Activated CD4-positive, alpha-beta memory T cell treated with anti-CD3 and anti-CD28 coated beads for 36 hours (primary cell): ENCODE measurements at regions not wholly inside any gene's neighbourhood (a gene's known extent, or its start where the extent isn't known, plus 50 kb on each side); places are given as distances from the start of the nearest gene placed in this dataset.

Experiments used
- CTCF ChIA-PET: fragments of 350-600 bp; sonication (Branson Sonifier 250); formaldehyde crosslinking; loops from one replicate; lab custom pipeline; 2021; ENCODE audit warnings: antibody characterized with exemption, inconsistent platforms; lab: Charles Lee
- POLR2A ChIA-PET: fragments of 350-600 bp; sonication (Branson Sonifier 250); formaldehyde crosslinking; loops from one replicate; lab custom pipeline; 2021; ENCODE audit warnings: antibody characterized with exemption; lab: Charles Lee
- DNase-seq: peaks from one replicate; pipeline ENCODE4 v3.0.0-alpha.2; 2020
- H3K27ac Mint-ChIP-seq: one replicate; pipeline ENCODE4 v1.8.0; 2021; ENCODE audit warnings: mixed read lengths
- H3K27me3 Mint-ChIP-seq: one replicate; pipeline ENCODE4 v1.8.0; 2021; ENCODE audit warnings: mixed read lengths
- H3K36me3 Mint-ChIP-seq: one replicate; pipeline ENCODE4 v1.8.0; 2021; ENCODE audit warnings: mixed read lengths
- H3K4me1 Mint-ChIP-seq: one replicate; pipeline ENCODE4 v1.8.0; 2021; ENCODE audit warnings: low read depth, mixed read lengths
- H3K4me3 Mint-ChIP-seq: one replicate; pipeline ENCODE4 v1.8.0; 2021; ENCODE audit warnings: mild to moderate bottlenecking, mixed read lengths
- H3K9me3 Mint-ChIP-seq: one replicate; pipeline ENCODE4 v1.8.0; 2021; ENCODE audit warnings: mixed read lengths
- intact Hi-C: fragments of 100-400 bp; cut with micrococcal nuclease; formaldehyde crosslinking; loops from one replicate; pipeline ENCODE4 v1.15.1; 2023

GRCh38 chr6:160917572-160917971 lies 74.0 kb upstream of the MAP3K4 start:
- Mint-ChIP-seq H3K9me3 (peaks cover 8% of the 10 kb centered on the region), H3K27ac (no peak overlapping the region), H3K36me3 (no peaks in the 10 kb centered on the region), H3K4me1 (no peaks in the 10 kb centered on the region), H3K27me3 (peaks cover 5% of the 10 kb centered on the region), H3K4me3 (no peak overlapping the region)
- intact Hi-C loops, result no loop called here
- no peak for DNase-seq
- ChIA-PET POLR2A (no interaction called here), CTCF (interaction anchor here (1.5 kb wide), 1 partner anchor 13 kb away, joined by 3 read pairs; no protein-coding TSS in a partner anchor)

GRCh38 chr6:160919723-160920440 lies 71.7 kb upstream of the MAP3K4 start:
- CTCF ChIA-PET, result interaction anchor here (0.6 to 3.1 kb wide), 4 partner anchors 11 to 454 kb away, joined by 3 to 12 read pairs (median 4); no protein-coding TSS in a partner anchor
- H3K9me3 Mint-ChIP-seq, result no peaks in the 10 kb centered on the region
- no peak overlapping the region for H3K27ac Mint-ChIP-seq
- no peak for DNase-seq
- H3K36me3 Mint-ChIP-seq, result no peaks in the 10 kb centered on the region
- no peak overlapping the region for H3K4me3 Mint-ChIP-seq
- peaks cover 5% of the 10 kb centered on the region for H3K27me3 Mint-ChIP-seq
- H3K4me1 Mint-ChIP-seq, result no peaks in the 10 kb centered on the region
- POLR2A ChIA-PET, result no interaction called here
- intact Hi-C loops, result no loop called here

- intact Hi-C loops, result no loop called here
- no peaks in the 10 kb centered on the region for H3K9me3 Mint-ChIP-seq
- H3K27ac Mint-ChIP-seq, result no peak overlapping the region
- no peaks in the 10 kb centered on the region for H3K4me1 Mint-ChIP-seq
- ChIA-PET CTCF (interaction anchor here (1.2 to 4.7 kb wide), 4 partner anchors 9 to 453 kb away, joined by 3 to 20 read pairs (median 8); no protein-coding TSS in a partner anchor), POLR2A (no interaction called here)
- no peak for DNase-seq
- H3K36me3 Mint-ChIP-seq, result no peaks in the 10 kb centered on the region
- H3K27me3 Mint-ChIP-seq, result peaks cover 10% of the 10 kb centered on the region
- no peak overlapping the region for H3K4me3 Mint-ChIP-seq
Measured at GRCh38 chr6:160921095-160921494, 70.5 kb upstream of the MAP3K4 start.

- Mint-ChIP-seq H3K4me1 (peaks cover 4% of the 10 kb centered on the region), H3K27me3 (peaks cover 35% of the 10 kb centered on the region), H3K36me3 (no peaks in the 10 kb centered on the region), H3K9me3 (no peaks in the 10 kb centered on the region), H3K4me3 (no peak overlapping the region), H3K27ac (no peak overlapping the region)
- intact Hi-C loops, result no loop called here
- ChIA-PET POLR2A (interaction anchor here (0.6 kb wide), 1 partner anchor 159 kb away, joined by 3 read pairs; no protein-coding TSS in a partner anchor), CTCF (interaction anchor here (1.1 to 10.6 kb wide), 3 partner anchors 439 to 447 kb away, joined by 3 to 380 read pairs (median 22); no protein-coding TSS in a partner anchor)
- peak; percentile 19 for DNase-seq
Measured at GRCh38 chr6:160926281-160927276, 65.0 kb upstream of the MAP3K4 start.

GRCh38 chr6:160927416-160927815 lies 64.2 kb upstream of the MAP3K4 start:
- no peak overlapping the region for H3K4me3 Mint-ChIP-seq
- CTCF ChIA-PET, result interaction anchor here (0.6 to 10.6 kb wide), 4 partner anchors 11 to 445 kb away, joined by 3 to 380 read pairs (median 3); no protein-coding TSS in a partner anchor
- H3K27ac Mint-ChIP-seq, result no peak overlapping the region
- POLR2A ChIA-PET, result interaction anchor here (0.6 kb wide), 2 partner anchors 158 to 222 kb away, joined by 3 to 4 read pairs; no protein-coding TSS in a partner anchor
- no peaks in the 10 kb centered on the region for H3K9me3 Mint-ChIP-seq
- H3K4me1 Mint-ChIP-seq, result peaks cover 6% of the 10 kb centered on the region
- no peaks in the 10 kb centered on the region for H3K36me3 Mint-ChIP-seq
- intact Hi-C loops, result no loop called here
- peaks cover 39% of the 10 kb centered on the region for H3K27me3 Mint-ChIP-seq
- DNase-seq, result no peak

- ChIA-PET CTCF (interaction anchor here (1.0 to 10.6 kb wide), 8 partner anchors 28 to 463 kb away, joined by 3 to 380 read pairs (median 6); partner anchors contain the start of gene MAP3K4), POLR2A (no interaction called here)
- H3K4me1 Mint-ChIP-seq, result peaks cover 6% of the 10 kb centered on the region
- no peaks in the 10 kb centered on the region for H3K36me3 Mint-ChIP-seq
- H3K9me3 Mint-ChIP-seq, result no peaks in the 10 kb centered on the region
- no peak for DNase-seq
- no peak overlapping the region for H3K4me3 Mint-ChIP-seq
- H3K27me3 Mint-ChIP-seq, result peaks cover 40% of the 10 kb centered on the region
- intact Hi-C loops, result no loop called here
- no peak overlapping the region for H3K27ac Mint-ChIP-seq
Measured at GRCh38 chr6:160929361-160929760, 62.2 kb upstream of the MAP3K4 start.

- Mint-ChIP-seq H3K27ac (no peak overlapping the region), H3K4me3 (no peak overlapping the region), H3K36me3 (no peaks in the 10 kb centered on the region), H3K27me3 (peaks cover 40% of the 10 kb centered on the region), H3K9me3 (no peaks in the 10 kb centered on the region), H3K4me1 (peaks cover 6% of the 10 kb centered on the region)
- intact Hi-C loops, result loop anchor here (1.0 to 10.0 kb wide), 3 partner anchors 165 to 444 kb away; no protein-coding TSS in a partner anchor
- CTCF ChIA-PET, result interaction anchor here (0.6 to 10.6 kb wide), 22 partner anchors 9 to 465 kb away, joined by 3 to 380 read pairs (median 4); partner anchors contain the start of gene MAP3K4
- DNase-seq, result no peak
- POLR2A ChIA-PET, result no interaction called here
Measured at GRCh38 chr6:160929831-160930230, 61.7 kb upstream of the MAP3K4 start.

- peak overlapping the region; percentile 44 for H3K4me3 Mint-ChIP-seq
- no peaks in the 10 kb centered on the region for H3K36me3 Mint-ChIP-seq
- H3K27ac Mint-ChIP-seq, result no peak overlapping the region
- intact Hi-C loops, result loop anchor here (1.0 to 10.0 kb wide), 3 partner anchors 164 to 444 kb away; no protein-coding TSS in a partner anchor
- ChIA-PET POLR2A (no interaction called here), CTCF (interaction anchor here (0.6 to 10.6 kb wide), 42 partner anchors 8 to 1746 kb away, joined by 3 to 380 read pairs (median 4); partner anchors contain the start of genes AGPAT4 and MAP3K4)
- peaks cover 37% of the 10 kb centered on the region for H3K27me3 Mint-ChIP-seq
- peaks cover 6% of the 10 kb centered on the region for H3K4me1 Mint-ChIP-seq
- DNase-seq, result peak; percentile 67
- no peaks in the 10 kb centered on the region for H3K9me3 Mint-ChIP-seq
Measured at GRCh38 chr6:160930547-160931377, 60.8 kb upstream of the MAP3K4 start.

GRCh38 chr6:160931378-160932310 lies 59.9 kb upstream of the MAP3K4 start:
- no peak overlapping the region for H3K4me3 Mint-ChIP-seq
- no peak for DNase-seq

GRCh38 chr6:160933256-160933655 lies 58.3 kb upstream of the MAP3K4 start:
- intact Hi-C loops, result loop anchor here (10.0 kb wide), 1 partner anchor 162 kb away; no protein-coding TSS in a partner anchor
- H3K9me3 Mint-ChIP-seq, result no peaks in the 10 kb centered on the region
- no peak for DNase-seq
- no peaks in the 10 kb centered on the region for H3K36me3 Mint-ChIP-seq
- no peak overlapping the region for H3K4me3 Mint-ChIP-seq
- peaks cover 4% of the 10 kb centered on the region for H3K4me1 Mint-ChIP-seq
- no peak overlapping the region for H3K27ac Mint-ChIP-seq
- peaks cover 26% of the 10 kb centered on the region for H3K27me3 Mint-ChIP-seq
- ChIA-PET POLR2A (no interaction called here), CTCF (interaction anchor here (1.0 to 10.6 kb wide), 3 partner anchors 60 to 439 kb away, joined by 4 to 380 read pairs (median 7); no protein-coding TSS in a partner anchor)

More at GRCh38 chr6:160931378-160932310, 59.9 kb upstream of the MAP3K4 start:
- CTCF ChIA-PET, result interaction anchor here (0.6 to 10.6 kb wide), 36 partner anchors 8 to 1745 kb away, joined by 3 to 380 read pairs (median 4); partner anchors contain the start of genes AGPAT4 and MAP3K4
- peaks cover 6% of the 10 kb centered on the region for H3K4me1 Mint-ChIP-seq
- intact Hi-C loops, result loop anchor here (10.0 kb wide), 1 partner anchor 163 kb away; no protein-coding TSS in a partner anchor
- H3K27ac Mint-ChIP-seq, result no peak overlapping the region
- POLR2A ChIA-PET, result no interaction called here
- H3K9me3 Mint-ChIP-seq, result no peaks in the 10 kb centered on the region
- H3K36me3 Mint-ChIP-seq, result no peaks in the 10 kb centered on the region
- peaks cover 31% of the 10 kb centered on the region for H3K27me3 Mint-ChIP-seq
